GM18499 (cell line): ENCODE measurements at regions not wholly inside any gene's neighbourhood (a gene's known extent, or its start where the extent isn't known, plus 50 kb on each side); places are given as distances from the start of the nearest gene placed in this dataset.
"Not testable (repeated sequence)": the region's sequence is repeated elsewhere in the genome, so short reads cannot be mapped to it uniquely, and the experiment has no call there.

Experiments
- ATAC-seq: cut with Tn5 transposase; IDR thresholded peaks from one replicate; pipeline ENCODE4 v1.9.1; 2021; ENCODE audit warnings: moderate number of reproducible peaks; ENCODE audit not compliant: insufficient read depth, unreplicated experiment

DNA sequence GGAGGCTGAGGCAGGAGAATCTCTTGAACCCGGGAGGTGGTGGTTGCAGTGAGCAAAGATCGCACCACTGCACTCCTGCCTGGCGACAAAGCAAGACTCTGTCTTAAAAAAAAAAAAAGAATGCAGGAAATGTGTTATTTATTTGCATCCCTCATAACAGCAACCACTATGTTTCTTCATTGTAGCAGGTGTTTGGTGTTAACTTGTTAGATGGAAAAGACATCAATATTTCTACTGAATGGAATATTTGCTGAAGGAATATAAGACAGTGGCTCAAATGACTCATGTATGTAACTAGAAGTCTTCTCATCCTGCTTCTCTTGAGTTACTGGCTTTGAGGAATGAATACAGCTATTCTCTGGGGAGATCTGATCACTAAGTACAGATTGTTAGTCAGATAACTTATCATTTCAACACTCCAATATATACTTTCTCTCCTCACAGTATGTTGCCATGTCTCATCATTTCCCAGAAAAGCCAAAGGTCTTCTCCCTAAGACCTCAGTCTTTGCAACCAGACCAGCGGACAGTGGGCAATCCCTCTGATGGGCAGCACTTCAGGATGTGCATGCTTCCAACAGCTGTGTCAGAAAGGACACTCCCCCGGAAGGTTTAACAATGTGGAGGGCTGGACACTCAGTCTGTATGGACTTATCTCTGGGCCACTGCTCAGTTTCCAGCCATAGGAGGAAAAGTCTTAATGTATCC, 104.4 kb upstream of the STK17B start:
- no peak for ATAC-seq

DNA sequence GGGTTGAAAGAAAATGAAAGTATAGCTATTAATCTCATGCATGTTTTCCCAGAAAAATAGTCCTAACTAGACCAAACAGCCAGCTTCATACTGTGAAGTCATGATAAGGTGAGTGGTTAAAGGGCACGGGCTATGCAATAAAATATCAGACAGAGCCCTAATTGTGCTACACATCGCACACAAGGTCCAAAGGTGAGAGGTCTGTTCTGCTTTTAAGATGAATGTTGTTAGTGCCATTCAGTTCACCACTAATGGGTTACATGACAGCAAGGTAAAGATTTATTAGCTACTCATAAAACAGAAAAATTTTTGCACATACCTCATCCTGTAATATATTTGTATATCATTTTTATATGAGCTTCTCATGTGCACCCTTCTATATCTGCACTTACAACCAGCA, 105.0 kb upstream of the STK17B start:
- no peak for ATAC-seq

DNA sequence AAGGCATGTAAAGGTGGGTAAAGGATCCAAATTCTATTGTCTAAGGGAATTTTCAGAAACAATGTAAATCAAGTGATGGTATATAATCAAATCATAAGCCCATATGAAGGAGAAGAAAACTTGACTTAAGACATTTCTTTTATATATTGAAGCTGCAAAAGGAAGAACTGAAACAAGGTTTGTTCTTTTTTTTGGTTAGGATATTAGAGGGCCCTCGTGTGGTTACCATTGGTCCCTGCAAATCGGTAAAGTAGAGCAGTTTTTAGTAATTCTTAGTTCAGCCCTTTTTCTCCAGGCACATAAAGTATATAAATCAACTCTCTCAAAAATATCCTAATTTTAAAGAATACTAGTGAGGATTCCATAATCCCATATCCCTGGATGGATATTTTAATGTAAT, 105.6 kb upstream of the STK17B start:
- ATAC-seq = no peak

DNA sequence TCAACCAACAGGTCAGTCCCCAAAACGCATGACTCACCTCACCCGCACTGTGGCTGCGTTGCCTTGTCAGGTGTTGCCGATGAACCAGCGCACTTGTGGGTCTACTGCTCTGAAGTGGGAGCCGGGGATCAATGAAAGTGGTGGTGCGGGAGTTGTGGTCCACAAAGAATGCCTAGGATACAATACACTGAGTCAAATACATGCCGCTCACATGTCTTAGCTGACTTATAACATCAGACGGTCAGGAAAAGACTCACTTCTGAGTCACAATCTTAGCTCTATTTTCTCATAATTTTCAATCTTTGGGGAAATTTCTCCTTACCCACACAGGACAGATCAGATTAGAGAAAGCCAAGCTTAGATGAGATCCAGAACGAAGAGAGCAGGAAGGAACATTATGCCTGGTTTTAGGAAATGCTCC, 107.1 kb upstream of the STK17B start:
- ATAC-seq = no peak

DNA sequence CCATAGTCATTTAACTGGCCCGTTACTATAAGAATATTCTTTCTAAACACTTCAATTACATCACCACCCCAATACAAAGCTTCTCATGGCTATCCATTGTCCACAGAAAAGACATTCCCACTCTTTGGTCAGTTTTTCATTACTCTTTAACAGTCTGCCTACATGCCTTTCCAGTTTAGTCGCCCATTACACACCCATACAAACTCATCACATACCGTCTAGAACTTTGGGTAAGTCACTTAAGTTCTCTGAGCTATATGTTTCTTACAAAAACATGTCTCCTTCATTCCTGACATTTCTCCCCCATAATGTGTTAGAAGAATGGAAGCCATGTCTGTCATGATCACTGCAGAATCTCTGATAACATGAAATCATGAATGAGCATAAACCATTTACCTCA, 108.2 kb upstream of the STK17B start:
- no peak for ATAC-seq

DNA sequence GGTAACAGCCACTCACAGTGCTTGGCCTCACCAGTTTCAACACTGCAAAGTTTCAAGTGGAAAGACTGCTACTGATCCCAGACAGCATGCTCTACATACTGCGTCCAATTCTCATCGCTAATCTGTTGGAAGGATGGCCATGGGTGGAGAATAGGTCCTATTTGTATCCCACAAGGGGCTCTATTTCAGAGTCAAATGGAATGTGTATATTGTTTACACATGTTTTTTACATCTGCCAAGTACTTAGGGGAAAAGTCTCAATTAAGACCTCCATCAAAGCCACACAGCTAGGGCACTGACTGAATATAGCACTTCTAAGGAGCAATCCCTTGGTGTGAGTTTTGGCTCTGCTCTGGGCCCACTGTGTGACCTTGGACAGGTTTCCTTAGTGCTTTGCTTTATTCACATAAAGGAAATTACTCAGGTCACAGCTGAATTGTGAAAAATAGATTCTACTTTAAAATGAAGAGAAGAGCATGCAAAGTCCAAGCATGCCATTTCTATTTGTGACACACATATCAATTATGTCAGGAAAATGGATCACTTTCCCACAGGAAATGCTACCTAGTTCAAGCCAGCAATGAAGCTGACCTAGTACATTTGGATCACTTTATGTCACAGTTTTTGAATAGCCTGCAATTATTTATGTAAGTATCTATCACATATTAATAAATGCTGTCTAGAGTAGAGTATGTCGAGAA, 112.9 kb upstream of the STK17B start:
- no peak for ATAC-seq

DNA sequence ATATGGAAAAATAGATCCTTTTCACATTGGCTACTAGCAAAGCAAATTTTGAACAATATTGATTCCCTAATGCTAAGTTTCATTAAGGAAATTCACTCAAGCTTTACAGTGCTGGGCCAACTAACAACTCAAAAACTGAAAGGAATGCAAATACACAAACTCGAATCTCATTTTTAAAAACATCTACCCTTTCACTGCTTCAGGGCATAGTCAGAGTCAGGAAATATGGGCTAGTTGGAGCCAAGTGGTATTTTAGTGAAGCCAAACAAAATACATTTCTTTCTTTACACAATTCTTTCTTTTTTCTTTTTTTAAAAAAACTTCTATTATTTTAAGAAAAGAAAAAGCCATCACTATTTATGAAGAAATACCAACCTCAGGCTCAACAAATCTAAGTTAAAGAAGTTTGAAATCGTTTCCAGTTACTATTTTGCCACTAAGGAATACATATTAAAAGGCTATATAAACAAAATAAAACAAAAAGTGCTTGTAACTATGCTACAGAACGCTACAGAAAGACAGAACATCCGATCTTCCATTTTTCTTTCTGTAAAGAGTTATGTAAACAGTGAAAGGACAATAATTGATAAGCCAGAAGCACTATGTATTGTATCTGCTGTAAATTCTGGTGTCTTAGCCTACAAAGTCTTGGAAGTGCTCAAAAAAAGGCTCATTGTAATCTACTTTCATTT, 113.6 kb upstream of the STK17B start:
- ATAC-seq = no peak

DNA sequence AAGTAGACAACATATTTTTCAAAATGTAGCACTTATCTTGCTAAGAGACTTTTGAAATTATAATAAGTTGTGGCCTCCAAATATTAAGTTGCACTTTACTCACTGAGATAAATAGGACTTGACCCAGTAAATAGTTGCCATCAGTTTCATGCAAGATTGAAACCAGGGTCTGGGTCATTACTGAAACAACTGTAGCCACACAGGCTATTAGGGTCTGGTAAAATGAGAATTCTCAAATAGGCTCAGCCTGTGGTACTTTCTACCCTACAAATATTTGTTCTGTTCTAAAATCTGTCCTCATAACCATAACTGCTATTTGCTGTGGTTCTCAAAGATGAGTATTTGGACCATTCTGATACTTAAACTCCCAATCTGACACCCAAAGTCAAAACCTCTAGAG, 115.4 kb upstream of the STK17B start:
- ATAC-seq = peak; percentile 47

DNA sequence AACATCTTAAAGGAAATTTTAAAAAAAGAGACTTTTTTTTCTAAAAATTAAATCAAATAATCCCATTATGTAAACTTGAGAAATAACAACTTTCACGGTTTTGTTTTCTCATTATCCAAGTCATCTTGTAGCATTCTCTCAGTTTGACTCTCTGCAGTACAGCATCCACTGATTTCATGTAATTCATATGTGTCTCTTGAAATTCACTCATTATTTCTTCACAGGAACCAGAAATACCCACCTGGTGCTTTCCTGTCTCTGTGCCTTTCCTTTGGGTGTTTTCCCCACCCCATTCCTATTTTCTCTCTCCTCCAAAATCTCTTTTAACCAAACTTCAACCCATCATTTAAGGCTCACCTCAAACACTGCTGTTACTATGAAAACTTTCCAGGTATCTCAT, 116.1 kb upstream of the STK17B start:
- no peak for ATAC-seq

DNA sequence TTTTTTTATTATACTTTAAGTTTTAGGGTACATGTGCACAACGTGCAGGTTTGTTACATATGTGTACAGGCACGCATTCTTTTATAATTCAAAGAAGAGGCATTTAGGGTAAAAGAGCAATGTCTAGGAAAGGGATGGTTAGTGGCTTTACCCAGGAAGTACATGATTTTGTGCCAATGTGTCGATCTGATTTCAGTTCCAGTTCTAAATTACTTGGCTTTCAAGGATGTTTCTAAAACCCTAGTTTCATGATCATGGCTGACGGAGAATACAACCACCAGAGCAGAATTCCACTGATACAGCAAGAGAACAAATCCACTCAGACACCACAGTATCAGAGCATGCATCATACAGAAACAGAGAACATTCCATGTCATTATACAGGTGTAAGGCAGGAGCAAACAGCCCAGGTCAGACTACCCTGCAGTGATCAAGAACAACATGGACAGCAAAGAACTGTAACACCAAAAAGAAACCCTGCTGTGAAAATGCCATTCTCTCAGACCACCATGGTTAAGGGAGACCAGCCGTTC, 116.7 kb upstream of the STK17B start:
- ATAC-seq = no peak

DNA sequence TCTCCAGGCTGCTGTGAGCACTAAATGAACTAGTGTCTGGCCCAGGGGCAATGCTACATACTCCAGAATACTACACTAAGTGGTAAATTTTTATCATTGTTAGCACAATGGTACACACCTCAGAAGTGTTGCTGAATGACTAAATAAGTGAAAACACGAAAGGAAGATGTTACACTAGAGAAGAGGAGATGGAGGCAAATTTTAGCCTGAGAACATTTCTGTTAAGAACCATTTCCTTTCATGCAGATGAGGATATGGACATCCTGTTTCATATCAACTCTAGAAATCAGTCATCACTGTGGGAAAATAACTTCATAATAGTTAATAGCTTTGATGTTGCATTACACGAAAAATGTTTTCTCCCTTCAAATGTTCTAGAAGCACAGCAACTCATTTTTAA, 117.6 kb upstream of the STK17B start:
- ATAC-seq = peak; percentile 61

DNA sequence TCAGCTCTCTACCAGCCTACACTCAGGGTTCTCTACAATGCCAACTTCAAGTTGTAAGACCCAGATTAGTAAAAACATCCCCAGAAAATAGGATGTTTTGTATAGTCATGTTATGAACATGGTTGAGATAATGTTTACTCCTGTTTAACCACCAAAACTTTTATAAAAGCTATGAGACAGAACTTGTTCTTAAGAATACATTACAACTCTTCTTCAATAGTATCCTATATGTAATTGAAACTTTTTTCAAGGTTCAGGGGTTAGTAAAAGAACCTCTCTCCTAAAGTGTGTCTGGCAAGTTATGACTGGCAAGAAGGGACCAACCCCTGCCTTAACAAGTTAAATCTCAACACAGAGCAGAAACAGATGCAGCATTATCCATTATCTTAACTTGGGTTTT, 118.8 kb upstream of the STK17B start:
- ATAC-seq = no peak

DNA sequence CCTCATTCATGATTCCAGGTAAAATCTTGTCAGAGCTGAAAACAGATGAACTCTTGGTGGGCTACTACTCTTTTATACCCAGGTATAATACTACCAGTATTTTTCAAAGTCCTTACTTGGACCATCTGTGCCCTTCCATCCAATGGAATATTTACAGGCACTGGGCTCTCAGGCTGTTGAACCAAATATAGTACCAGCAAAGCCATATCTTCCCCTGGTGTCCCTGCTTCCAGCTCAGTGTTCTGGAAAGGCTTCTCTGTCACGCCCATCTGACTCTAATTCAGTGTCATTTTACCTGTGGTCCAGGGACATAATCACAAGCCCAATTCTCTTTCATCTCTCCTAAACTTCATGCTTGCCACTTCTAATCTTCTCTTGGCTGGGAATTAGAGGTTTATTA, 119.2 kb upstream of the STK17B start:
- ATAC-seq = no peak

DNA sequence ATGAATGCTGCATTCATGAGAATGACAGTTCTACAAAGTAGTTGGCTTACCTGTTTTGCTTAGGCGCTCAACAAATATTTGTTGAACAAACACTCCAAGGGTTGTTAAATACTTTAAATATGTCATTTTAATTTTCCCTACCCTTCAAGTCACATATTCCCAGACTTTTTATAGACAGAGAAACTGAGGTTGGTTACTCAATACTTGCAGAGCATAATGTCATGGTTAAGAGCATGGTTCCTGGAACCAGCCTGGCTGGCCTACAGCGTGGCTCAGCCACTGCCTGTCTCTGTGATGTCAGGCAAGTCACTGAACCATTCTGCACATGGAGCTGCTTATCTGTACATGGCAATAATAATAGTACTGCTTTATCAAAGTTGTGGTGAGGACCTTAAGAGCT, 120.0 kb upstream of the STK17B start:
- no peak for ATAC-seq

DNA sequence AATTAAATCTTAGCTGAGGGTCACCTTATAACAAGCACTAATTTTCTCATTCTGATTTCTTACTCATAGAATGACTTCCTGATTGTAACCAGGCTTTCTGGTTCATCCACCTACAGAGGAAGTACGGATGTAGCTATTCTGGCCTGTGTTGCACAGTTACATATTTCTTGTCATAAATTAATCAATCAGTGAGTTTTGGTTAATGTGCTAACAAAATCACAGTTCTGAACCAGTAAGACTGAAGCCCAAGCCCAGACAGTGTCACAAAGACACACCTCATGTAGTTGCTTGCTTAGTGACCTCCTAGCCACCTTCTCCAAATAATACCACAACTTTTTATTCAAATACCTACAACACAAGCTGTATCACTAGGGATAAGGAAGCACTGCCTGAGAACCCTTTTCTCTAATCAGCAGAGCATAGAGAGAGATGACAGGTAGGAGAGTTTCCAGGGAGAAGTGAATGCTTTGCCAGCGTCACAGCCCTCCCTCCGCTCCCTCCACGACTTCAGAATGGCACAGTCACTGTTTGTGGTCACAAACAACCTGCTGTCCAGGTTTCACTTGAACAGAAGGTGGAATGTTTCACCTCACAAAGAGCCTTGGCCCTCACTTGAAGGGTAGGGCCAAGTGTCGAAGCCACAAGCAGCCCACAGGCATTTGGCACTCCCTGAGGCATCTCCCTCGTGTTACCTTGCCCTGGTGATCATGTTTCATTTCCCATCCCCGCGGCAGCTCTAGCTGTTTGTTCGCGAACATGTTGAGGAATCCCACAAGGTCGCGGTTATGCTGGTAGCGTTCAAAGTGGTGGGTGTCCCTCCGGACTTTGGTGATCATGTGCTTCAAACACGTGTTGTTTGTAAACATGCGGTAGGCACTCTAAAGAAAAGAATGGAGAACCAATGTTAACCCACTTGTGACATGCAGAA, 120.8 kb upstream of the STK17B start:
- no peak for ATAC-seq

DNA sequence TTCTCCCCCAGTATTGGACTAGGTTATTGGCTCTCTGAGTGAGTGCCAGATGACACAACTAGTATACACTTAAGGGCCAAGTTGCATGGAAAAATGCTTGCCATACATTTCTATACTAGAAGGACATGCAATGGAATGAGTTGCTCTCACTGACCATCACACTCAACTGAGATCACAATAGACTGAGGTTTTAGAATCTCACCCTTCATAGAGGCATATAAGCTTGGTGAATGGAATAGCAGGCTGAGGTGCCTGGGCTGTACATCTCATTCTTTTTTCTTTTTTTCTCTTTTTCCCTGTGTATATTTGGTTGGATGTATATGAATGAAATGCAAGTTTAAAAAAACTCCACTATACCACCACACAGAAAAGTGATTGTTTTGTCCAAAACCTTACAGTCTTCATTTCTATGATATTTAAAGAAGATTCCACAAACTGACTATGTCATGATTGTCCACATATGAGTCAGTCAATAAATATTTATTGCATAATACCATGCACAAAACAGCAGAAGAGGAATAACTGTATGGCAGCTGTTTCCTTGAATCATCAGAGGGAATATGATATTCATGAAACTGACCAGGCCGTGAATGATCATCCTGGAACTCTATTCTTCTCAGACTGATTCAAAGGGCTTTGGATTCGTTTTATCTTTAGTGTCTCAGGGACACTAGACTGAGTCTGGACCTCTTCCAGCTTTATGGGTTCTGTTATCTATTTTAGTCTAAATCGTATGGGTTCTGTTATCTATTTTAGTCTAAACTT, 122.6 kb upstream of the STK17B start:
- ATAC-seq = no peak

DNA sequence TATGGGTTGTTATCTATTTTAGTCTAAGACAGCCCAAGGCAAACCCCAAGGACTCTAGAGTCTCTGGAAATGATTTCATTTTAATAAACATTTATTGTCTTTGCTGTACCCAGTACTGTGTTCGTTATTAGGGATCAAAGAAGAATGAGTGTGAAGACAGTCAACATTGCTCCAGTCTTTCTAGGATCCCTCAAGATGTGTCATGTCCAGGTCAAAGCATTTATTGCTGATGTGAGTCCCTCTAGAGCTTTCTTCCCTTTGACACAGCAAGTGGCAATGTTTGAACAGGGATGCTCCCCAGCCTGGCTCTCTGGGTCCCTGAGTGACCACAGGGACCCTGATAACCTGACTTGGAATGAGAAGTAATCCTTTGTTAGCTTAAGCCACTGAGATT, 123.1 kb upstream of the STK17B start:
- ATAC-seq = no peak

DNA sequence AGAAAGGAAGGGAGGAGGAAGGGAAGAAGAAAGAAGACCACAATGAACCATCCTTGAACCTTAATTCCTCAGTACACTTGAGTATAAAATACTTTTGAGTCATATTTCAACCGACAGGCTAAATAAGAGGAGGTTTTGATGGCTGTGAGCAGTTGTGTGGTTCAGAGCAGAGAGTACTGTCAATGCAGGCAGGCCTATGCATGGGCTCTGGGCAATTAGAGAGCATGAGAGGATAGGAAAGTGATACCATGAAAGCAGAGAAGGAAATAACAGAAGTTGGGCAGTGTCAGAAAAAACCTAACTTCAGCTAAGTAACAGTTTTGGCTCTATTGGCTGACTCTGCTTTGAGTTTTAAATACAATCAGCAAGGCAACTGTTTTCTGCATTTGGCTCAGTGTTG, 123.6 kb upstream of the STK17B start:
- no peak for ATAC-seq

DNA sequence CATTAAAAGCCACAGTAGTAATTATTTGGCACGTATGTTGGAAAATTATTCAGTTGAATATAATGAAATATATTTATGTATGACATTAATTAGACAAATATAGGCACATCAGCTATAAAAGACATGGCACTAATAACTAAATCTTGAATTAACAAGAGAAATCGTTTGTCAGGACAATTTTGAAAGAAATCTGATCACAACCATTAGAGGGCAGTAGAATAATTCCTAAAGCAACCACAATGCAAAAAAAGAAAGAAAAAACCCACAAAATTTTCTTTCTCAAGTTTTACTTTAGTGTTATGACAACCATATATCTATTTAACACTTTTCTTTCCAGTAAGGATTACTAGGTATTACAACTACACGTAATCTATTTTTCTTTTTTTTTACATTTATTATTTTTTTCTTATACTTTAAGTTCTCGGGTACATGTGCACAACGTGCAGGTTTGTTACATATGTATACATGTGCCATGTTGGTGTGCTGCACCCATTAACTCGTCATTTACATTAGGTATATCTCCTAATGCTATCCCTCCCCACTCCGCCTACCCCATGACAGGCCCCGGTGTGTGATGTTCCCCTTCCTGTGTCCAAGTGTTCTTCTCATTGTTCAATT, 126.8 kb upstream of the STK17B start:
- ATAC-seq = not testable (repeated sequence)
